ENCODE measurements at regions not wholly inside any gene's neighbourhood (a gene's known extent, or its start where the extent isn't known, plus 50 kb on each side); places are given as distances from the start of the nearest gene placed in this dataset.

DNA sequence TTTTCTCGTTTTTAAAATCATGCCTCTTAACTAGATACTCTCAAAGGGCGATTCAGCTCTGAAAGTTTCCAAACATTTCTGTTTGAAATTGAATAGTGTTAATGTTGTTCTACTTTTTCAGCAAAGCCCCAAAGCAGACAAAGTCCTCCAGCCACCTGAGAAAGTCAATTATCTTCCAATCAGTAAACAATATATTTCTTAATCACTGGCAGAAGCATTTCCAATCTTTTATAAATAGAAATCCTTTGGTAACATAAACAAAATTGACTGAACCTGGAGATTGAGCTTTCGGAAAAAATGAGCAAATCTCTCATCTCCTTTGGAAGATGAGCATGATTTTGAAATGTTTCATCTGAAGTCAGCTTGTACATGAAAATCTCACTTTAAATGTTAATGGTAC lies 84.4 kb upstream of the FIBIN start:
- H2BK120ac ChIP-seq (ENCODE audit: low read depth, low read length, poor library complexity, severe bottlenecking), result no peak overlapping the region
- WGBS (ENCODE audit: extremely low coverage, insufficient read length, low lambda C conversion rate), result no CpG with 5 or more reads among the region's 3 CpGs
- no peak overlapping the region for H3K14ac ChIP-seq (ENCODE audit: insufficient read depth, low read length)
- H3K4me2 ChIP-seq (ENCODE audit: insufficient read depth, insufficient read length, low read length), result no peak overlapping the region
- H3K9ac ChIP-seq (ENCODE audit: extremely low read depth, insufficient read length, low read length), result no peak overlapping the region
- no peaks in the 10 kb centered on the region for H3K9me3 ChIP-seq (ENCODE audit: control insufficient read depth, low read depth, low read length)
- no peak overlapping the region for H3K18ac ChIP-seq (ENCODE audit: insufficient read length, low read depth, low read length)
- no peaks in the 10 kb centered on the region for H3K79me1 ChIP-seq (ENCODE audit: insufficient read depth, low read depth, low read length, poor library complexity, severe bottlenecking)
- no peak overlapping the region for H3T11ph ChIP-seq (ENCODE audit: low read length)
- H4K5ac ChIP-seq (ENCODE audit: insufficient read length, low read depth, low read length), result no peak overlapping the region
- no peak overlapping the region for H3K4ac ChIP-seq (ENCODE audit: low read depth, low read length)
- H2BK12ac ChIP-seq (ENCODE audit: insufficient read length, low read depth, low read length), result no peak overlapping the region
- peaks cover 0 to 3% of the 10 kb centered on the region in 2 experiments; a peak in 1 of 5 replicates for H3K9me3 Mint-ChIP-seq
- no peak overlapping the region for H3K27ac Mint-ChIP-seq
- peaks cover 9 to 10% of the 10 kb centered on the region in 2 experiments for H3K4me1 Mint-ChIP-seq
- H3K36me3 Mint-ChIP-seq (ENCODE audit: insufficient read depth in 1 of 3, low read depth in 3 of 3), result peaks cover 0 to 3% (median 0%) of the 10 kb centered on the region in 3 experiments; a peak in 2 of 7 replicates
- no peaks in the 10 kb centered on the region for H3K27me3 ChIP-seq (ENCODE audit: insufficient read depth, low read length)
- H2BK15ac ChIP-seq (ENCODE audit: low read depth, low read length), result no peak overlapping the region
- no peaks in the 10 kb centered on the region for H3K4me1 ChIP-seq (ENCODE audit: insufficient read depth, low read length)
- H4K91ac ChIP-seq (ENCODE audit: insufficient read length, low read depth, low read length), result no peak overlapping the region
- H4K8ac ChIP-seq (replicated peaks; ENCODE audit: insufficient read length, low read depth, low read length), result no peak overlapping the region
- no peaks in the 10 kb centered on the region for H4K20me1 ChIP-seq (ENCODE audit: control insufficient read depth, insufficient read depth, insufficient read length)
- H3K23me2 ChIP-seq (ENCODE audit: insufficient read length, low read depth, low read length, poor library complexity, severe bottlenecking), result no peaks in the 10 kb centered on the region
- no peak for DNase-seq
- H3K56ac ChIP-seq (ENCODE audit: insufficient read length, low read depth, low read length), result no peak overlapping the region
- H3K23ac ChIP-seq (ENCODE audit: insufficient read length, low read depth, low read length), result no peak overlapping the region
- TF ChIP-seq, protein P1, sequence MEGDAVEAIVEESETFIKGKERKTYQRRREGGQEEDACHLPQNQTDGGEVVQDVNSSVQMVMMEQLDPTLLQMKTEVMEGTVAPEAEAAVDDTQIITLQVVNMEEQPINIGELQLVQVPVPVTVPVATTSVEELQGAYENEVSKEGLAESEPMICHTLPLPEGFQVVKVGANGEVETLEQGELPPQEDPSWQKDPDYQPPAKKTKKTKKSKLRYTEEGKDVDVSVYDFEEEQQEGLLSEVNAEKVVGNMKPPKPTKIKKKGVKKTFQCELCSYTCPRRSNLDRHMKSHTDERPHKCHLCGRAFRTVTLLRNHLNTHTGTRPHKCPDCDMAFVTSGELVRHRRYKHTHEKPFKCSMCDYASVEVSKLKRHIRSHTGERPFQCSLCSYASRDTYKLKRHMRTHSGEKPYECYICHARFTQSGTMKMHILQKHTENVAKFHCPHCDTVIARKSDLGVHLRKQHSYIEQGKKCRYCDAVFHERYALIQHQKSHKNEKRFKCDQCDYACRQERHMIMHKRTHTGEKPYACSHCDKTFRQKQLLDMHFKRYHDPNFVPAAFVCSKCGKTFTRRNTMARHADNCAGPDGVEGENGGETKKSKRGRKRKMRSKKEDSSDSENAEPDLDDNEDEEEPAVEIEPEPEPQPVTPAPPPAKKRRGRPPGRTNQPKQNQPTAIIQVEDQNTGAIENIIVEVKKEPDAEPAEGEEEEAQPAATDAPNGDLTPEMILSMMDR (conservative IDR thresholded peaks at IDR 0.05), result no peak
- H2AFZ ChIP-seq (ENCODE audit: low read length), result no peak overlapping the region
- no peak overlapping the region for H2BK20ac ChIP-seq (ENCODE audit: low read depth, low read length, poor library complexity, severe bottlenecking)
- no peaks in the 10 kb centered on the region for H3K79me2 ChIP-seq (ENCODE audit: insufficient read depth, low read length)
- no peak overlapping the region for H2AK5ac ChIP-seq (ENCODE audit: insufficient read length, low read length)
- no peak overlapping the region for H3K4me3 Mint-ChIP-seq
- no peak overlapping the region for H3K27ac ChIP-seq (ENCODE audit: insufficient read length, low read depth, low read length)
- no peak overlapping the region for H2BK5ac ChIP-seq (ENCODE audit: insufficient read length, low read length)
- H3K27me3 Mint-ChIP-seq (ENCODE audit: low read depth), result no peaks in the 10 kb centered on the region
